ENCODE measurements at regions not wholly inside any gene's neighbourhood (a gene's known extent, or its start where the extent isn't known, plus 50 kb on each side); places are given as distances from the start of the nearest gene placed in this dataset.

GRCh38 chr3:104610730-104611652 is 755.7 kb upstream of the ALCAM start:
- DNase-seq = no peak

DNA sequence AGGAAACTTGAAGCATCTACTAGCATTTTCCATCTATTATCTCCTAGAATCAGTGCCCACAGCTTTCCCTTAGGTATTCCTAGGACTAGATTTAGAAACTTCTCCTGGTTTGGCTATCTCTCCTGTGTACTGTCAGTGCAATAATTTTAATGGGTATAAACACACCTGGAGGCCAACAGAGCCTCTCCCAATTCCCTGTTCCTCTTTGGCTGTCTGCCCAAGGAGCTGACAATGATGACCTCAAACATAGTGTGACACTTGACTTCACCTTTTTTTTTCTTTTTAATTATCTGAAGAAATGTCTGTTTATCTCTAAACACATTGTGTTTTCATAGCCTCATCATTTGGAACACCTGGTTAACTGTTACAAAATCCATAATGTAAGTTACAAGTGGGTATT is 754.5 kb upstream of the ALCAM start:
- DNase-seq = no peak

- no peak for DNase-seq
These were observed 752.1 kb upstream of the ALCAM start for GRCh38 chr3:104614564-104614963.

DNA sequence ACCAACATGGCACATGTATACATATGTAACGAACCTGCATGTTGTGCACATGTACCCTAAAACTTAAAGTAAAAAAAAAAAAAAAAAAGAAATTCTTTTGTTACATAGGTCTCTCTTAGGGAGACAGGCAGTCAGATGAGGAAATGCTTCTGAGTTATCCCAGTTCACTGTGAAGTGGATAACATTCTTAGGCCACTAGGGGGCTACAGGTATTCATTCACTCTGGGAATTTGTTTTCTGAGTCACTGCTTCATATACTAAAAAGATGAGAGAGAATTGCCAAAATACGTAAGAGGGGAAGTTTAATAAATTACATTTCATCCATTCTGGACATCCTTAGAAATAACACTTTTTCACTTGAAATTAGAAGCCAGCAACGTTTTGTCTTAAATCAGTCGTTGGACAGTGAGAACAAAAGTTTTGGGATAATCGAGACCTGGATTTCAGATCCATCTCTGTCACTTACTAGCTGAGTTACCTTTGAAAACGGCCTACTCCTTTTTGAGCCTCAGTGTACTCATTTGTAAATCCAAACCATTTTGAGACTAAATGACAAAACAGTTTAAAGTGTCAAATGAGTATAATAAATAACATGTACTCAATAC is 738.4 kb upstream of the ALCAM start:
- DNase-seq = peak; percentile 63

DNA sequence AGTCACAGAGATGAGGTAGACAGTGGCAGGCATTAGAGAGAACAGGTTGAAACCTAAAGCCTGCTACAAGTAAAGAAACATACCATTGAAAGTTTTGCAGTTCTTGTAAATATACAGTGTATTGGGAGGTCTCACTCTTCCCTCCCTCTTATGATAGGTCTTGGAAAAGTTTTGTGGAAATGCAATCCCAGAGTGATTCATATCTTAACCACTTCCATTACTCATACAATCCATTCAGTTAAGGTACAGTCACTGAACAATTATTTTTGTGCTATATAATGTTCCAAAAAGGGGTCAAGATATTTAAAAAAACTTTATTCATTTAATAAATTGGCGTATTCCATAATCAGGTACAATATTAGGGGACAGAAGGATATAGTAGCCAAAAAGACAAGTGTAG is 737.7 kb upstream of the ALCAM start:
- DNase-seq = no peak

DNA sequence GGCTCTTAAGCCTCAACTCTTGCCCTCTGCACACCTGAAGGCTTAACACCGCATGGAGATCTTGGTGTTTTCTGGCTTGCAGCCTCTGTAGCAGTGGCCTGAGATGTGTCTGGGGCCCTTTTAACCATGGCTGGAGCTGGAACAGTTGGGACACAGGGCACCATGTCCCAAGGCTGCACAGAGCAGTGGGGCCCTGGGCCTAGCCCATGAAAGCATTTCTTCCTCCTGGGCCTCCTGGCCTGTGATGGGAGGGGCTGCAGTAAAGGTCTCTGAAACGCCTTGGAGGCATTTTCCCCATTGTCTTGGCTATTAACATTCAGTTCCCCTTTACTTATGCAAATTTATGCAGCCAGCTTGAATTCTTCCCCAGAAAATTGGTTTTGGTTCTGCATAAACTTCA is 735.5 kb upstream of the ALCAM start:
- no peak for DNase-seq

- DNase-seq = no peak
These were observed 734.2 kb upstream of the ALCAM start for GRCh38 chr3:104632521-104632920.

DNA sequence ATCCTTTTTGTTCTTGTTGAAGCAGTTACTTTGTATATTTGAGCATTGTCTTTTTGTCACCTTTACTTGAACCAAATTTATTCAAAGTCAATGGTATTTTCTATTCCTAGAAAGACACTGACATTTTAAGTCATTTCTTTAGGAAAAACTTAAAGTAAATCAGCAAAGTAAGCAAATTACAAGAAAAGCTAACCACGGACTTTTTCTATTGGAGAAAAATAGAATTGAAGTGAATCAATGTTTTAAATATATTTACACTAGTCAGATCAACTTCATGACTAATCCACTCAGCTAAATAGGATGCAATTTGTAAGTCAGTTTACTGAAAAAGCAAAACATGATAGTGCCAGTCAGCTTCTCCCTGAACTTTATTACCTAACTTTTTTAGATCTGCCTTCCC is 733.8 kb upstream of the ALCAM start:
- DNase-seq = no peak

DNA sequence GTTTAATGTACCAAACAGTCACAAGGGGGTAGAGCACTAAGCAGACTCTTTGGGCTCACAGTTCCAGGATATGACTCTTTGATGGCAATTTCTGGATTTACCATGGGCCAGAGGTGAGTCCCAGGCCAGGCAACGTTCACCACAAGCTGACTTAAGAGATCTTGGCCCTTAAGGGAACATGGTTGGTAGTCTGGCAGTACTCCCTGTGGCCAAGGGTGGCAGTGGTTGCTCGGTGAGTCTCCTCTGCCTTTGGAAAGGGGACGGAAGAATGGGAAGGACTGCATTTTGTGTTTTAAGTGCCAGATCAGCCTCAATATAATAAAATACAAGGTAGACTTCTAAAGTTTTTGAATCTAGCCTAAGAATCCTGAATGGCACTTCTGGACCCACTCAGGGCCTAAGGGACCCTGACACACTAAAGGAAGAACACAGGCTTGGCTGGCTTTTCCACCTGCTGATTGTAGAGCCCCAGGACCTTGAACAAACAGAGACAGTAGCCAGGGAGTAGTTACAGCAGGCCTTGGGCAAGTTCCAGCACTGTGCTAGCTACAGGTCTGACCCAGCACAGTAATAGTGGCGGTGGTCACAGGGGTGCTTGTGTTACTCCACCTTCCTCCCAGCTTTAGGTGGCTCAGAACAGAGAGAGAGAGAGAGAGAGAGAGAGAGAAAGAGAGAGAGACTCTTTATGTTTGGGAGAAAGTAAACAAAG is 730.7 kb upstream of the ALCAM start:
- DNase-seq = no peak

DNA sequence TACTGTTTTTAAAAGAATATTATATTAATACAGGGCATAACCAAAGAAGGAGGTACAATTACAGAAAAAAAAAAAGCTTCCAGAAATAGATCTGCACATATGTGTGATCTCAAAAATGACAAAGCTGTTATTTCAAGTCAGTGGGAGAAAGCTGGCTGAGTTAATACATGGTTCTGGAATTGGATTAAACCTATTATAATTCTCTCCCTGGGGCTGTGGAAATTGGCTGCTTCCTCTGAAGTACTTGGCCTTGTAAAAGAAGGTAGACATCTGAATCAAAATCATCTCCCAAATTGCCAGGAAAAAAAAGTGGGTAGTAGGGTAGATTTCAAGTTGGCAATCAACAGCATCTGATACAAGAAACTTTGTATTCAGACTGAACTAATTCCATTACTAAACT is 723.9 kb upstream of the ALCAM start:
- no peak for DNase-seq

DNA sequence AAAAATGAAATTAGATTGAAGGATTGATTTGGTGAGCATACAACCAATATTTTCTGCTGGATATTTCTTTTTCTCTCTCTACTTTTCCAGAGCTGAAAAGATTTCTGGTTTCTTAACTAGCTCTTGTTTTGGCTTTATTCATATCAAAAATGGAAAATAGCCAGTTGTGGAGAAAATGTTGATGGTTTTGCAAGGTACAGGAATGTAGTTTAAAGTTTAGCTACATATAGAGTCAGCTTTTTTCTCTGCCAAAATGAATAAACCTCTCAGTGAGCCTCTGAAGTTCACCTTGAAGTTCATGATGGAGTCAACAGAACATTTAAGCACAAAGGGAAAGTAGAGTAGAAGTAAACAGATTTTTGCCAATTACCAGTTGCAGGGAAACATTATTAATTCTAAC is 720.5 kb upstream of the ALCAM start:
- no peak for DNase-seq

GRCh38 chr3:104648823-104649222 is 717.9 kb upstream of the ALCAM start:
- no peak for DNase-seq

GRCh38 chr3:104669083-104669482 is 697.6 kb upstream of the ALCAM start:
- no peak for DNase-seq

DNA sequence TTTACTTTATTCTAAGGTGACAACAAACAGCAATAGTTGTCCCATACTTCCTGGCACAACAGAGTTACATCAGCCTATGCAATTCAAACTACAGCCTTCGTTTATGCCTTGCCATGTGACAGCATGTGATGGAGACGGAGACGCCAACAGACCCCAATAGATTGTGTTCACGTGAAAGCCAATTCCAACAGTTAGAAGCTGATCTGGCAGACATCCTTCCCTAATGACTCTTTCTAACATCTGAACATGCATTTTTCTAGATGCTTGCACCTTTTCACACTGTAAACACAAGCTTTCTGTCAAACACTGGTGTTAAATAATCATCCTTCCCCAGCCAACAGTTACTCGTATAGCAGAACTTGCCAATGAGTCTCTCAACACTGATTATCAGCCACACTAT is 694.4 kb upstream of the ALCAM start:
- DNase-seq = no peak

- no peak for DNase-seq
These were observed 692.7 kb upstream of the ALCAM start for GRCh38 chr3:104673981-104674380.

DNA sequence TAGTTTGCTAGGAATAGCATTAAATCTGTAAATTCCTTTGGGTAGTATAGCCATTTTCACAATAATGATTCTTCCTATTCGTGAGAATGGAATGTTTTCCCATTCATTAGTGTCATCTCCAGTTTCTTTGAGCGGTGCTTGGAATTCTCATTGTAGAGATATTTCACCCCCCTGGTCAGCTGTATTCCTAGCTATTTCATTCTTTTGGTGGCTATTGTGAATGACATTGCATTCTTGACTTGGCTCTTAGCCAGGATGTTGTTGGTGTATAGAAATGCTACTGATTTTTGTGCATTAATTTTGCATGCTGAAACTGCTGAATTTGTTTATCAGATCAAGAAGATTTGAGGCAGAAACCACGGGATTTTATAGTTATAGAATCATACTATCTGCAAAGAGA is 690.5 kb upstream of the ALCAM start:
- DNase-seq = no peak

DNA sequence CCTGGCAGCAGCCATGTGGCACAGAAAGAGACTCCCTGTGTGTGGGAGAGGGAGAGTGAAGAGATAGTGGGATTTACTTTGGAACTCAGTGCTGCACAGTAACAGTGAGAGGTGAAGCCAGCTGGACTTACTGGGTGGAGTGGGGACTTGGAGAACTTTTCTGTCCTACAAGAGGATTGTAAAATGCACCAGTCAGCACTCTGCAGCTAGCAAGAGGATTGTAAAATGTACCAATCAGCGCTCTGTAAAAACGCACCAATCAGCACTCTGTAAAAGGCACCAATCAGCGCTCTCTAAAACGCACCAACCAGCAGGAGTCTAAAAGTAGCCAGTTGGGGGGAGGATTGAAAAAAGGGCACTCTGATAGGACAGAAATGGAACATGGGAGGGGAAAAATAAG is 688.8 kb upstream of the ALCAM start:
- no peak for DNase-seq

DNA sequence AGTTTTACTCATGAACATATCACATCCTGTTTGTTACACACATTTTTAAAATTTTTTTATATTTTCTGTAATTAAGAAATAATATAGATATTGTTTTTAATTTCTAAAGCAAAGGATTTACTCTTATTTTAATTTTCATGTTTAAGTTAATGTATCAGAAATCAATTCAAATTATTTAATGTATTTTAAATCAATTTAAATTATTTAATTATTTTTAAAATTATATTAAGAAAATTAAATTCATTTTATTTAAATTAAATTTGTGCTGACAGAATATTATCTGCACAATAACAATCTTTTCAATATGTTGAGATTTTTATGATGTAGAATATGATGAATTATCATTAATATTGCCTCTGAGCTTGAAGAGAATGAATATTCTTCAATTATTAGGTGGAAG is 681.2 kb upstream of the ALCAM start:
- no peak for DNase-seq

DNA sequence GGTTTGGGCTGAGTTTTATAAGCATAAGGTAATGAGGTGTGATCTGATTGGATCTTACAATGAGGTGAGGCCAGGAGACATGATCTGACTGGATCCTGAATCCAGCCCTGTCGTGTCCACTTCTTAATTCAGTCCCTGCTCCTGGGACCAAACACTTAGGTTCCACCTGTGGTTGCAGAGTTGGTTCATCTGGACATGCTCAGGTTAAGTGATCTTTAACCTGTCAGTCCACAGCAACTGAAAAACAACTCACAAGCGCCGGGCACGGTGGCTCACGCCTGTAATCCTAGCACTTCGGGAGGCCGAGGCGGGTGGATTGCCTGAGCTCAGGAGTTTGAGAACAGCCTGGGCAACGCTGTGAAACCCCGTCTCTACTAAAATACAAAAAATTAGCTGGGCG is 679.3 kb upstream of the ALCAM start:
- DNase-seq = no peak

- no peak for DNase-seq
These were observed 670.2 kb upstream of the ALCAM start for GRCh38 chr3:104696470-104696869.

GRCh38 chr3:104711406-104711805 is 655.3 kb upstream of the ALCAM start:
- no peak for DNase-seq

- no peak for DNase-seq
These were observed 650.7 kb upstream of the ALCAM start for GRCh38 chr3:104715972-104716371.

DNA sequence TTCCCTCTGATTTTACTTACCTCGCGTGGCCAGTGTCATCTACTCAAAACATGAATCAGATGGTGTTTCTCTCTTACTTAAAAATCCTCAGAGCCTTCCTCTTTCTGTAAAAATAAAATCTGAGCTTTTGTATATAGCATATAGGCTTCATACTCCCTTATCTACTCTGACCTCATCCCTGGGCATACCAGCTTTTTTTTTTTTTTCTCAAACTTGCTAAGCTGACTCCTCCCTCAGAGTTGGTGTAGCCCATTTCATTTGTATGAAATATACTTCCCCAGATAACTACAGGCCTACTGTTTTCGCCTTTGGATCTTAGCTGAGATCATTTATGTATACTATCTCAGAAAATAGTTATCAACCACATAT is 648.9 kb upstream of the ALCAM start:
- peak; percentile 3 for DNase-seq

GRCh38 chr3:104723000-104723399 is 643.7 kb upstream of the ALCAM start:
- no peak for DNase-seq

Measured in suppressor macrophage treated with lipopolysaccharide for 4 hours (primary cell).